Activated T-cell treated with anti-CD3 and anti-CD28 coated beads for 48 hours (primary cell): ENCODE measurements at regions not wholly inside any gene's neighbourhood (a gene's known extent, or its start where the extent isn't known, plus 50 kb on each side); places are given as distances from the start of the nearest gene placed in this dataset.

ENCODE experiments used
- DNase-seq: peaks from one replicate; pipeline ENCODE4 v3.0.0-alpha.2; 2020; ENCODE audit warnings: low read depth

DNA sequence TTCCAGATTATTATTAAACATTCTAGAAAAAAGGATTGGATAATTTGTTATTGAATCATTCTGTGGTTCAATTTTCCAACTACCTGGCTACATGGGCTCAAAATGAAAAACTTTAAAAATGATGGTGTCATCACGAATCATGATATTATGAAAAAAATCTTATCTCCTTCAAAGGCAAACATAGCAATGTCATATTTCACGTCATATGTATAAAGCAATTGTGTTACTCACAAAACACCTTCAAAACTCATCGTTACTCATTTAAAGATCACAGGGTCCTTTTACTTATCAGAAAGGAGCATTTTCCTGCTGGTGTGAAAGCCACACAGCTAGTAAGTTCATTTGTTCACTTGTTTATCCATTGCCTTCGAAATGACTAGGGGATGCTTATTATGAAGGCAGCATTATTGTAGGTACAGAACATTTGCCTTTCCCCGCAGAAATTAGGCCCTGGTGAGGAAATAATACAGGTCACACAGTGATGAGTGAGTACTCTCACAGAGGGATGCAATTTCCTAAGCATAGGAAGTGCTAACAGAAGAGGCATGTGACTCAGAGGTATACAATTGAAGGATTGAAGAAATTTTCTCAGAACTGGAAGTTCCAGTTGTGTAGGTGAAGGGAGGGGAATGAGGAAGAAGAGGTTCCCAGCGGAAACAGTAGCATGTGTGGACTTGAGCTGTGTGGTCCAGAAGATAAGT, 478.7 kb downstream of the INHBA start:
- no peak for DNase-seq

DNA sequence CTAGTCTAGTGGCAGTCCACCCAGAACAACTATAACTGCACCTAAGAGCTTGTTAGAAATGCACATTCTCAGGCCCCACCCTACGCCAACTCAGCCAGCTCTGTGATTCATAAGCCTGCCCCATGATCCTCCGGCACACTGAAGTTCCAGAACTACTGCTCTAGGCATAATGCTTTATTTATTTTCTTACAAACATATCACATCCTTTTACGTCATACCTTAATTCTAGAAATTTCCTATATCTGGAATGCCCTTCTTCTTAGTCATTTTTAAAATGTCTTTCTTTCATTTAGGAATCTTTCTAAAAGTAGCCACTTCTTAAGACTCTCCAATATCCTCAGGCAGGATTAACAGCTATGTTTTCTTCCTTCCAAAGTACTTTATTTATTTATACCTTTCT, 480.1 kb downstream of the INHBA start:
- no peak for DNase-seq

GRCh38 chr7:41220266-41220665, 482.6 kb downstream of the INHBA start:
- no peak for DNase-seq

GRCh38 chr7:41219276-41219675, 483.6 kb downstream of the INHBA start:
- no peak for DNase-seq

GRCh38 chr7:41217306-41217705, 485.6 kb downstream of the INHBA start:
- DNase-seq: no peak

GRCh38 chr7:41207141-41207540, 495.7 kb downstream of the INHBA start:
- no peak for DNase-seq

DNA sequence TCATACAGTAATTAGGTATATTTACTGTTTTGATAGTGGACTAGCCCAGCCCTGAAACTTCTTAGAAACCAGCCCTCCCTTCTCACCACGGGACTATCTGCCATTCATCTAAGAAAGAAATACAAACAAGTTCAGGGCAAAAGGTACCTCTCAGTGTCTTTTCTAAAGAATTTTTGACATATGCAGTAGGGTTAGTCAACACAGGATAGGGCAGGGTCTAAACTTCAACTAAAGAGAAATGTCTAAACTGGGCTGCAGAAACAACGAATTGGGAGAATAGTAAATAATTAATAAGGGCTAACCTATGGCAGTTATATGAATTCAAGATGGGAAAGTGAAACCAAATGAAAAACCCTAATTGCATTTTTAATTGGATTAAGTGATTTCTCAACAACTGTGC, 496.6 kb downstream of the INHBA start:
- no peak for DNase-seq

- no peak for DNase-seq
Observed at GRCh38 chr7:41205600-41205999, 497.3 kb downstream of the INHBA start.

GRCh38 chr7:41203542-41203941, 499.3 kb downstream of the INHBA start:
- no peak for DNase-seq

- no peak for DNase-seq
Observed at GRCh38 chr7:41201021-41201420, 501.9 kb downstream of the INHBA start.

DNA sequence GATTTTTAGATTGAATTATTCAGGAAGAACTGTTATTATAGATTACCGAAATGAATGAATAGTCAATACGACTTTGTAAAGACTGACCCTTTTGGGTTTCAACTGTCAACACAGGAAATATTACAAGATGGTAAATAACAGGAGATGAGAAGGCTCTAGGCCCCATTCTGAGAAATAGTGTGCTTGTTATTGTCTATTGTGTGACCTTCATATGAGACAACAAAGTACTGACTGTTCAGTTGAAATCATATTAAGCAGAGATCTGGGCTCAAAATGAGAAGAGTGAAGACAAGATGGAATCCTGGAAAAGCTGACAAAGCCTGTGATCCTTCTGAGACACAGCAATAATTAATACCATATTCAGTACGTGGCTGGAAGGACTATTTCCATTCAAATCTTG, 503.8 kb downstream of the INHBA start:
- DNase-seq: no peak

DNA sequence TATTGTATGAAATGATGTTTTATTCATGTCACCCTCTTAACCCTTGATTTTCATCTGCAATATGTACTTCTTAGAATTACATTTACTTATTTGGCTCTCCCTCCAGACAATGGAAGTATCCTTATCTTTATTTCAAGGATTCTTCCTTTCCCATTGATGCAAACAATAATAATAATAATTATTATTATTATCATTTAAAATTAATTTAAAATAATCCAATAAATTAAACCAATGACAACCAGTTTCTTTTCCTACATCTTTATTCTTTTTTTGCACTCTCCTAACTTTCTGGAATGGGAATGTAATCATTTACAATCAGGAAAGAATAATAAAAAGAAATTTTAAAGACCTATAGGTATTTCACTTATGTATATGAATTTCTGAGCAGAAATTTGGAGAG, 504.4 kb downstream of the INHBA start:
- no peak for DNase-seq

GRCh38 chr7:41197769-41198168, 505.1 kb downstream of the INHBA start:
- DNase-seq: no peak

DNA sequence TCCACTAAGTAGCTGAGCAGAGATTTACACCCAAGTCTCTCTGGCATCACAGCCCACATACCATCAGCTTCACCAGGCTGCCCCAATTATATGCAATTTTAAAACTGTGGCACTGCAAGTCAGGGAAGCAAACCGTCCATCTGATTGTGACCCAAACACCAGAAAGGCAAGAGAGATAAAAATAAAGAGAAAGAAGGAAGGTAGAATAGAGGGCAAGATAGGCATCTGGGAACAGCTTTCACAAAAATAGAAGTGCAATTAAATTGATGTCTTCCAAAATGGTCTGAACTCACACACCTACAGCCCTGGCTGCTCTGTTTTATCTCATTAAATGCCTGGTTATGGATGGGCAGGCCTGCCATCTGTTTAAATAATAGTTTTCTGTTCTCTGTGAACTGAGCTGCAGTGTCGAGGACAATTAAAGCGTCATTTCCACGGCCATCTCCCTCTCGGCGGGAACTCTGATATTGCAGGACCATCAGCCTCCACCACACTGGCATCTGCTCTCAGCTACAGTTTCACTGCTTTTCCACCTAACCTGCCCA, 509.1 kb downstream of the INHBA start:
- DNase-seq: no peak

GRCh38 chr7:41190581-41190980, 512.3 kb downstream of the INHBA start:
- DNase-seq: no peak

- no peak for DNase-seq
Observed at GRCh38 chr7:41189866-41190265, 513.0 kb downstream of the INHBA start.

- no peak for DNase-seq
Observed at GRCh38 chr7:41188163-41189130, 514.4 kb downstream of the INHBA start.

DNA sequence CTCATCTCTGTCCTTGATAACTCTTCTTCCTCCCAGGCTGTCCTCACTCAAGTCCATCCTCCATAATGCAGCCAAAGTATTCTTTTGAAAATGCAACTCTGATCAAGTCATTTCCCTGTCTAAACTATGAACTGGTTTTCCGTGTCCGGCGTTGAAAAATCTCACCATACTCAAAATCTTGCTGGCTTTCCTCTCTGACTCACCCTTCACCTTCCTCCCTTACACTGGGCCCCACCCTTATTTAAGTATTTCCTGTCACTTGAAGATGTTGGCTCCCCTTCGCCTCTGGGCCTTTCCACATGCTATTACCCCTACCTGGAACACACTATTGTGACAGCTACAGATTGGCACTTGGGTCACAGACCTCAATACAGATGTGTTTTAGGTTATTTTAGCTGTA, 515.6 kb downstream of the INHBA start:
- no peak for DNase-seq

GRCh38 chr7:41185851-41186250, 517.0 kb downstream of the INHBA start:
- no peak for DNase-seq

- DNase-seq: no peak
Observed at GRCh38 chr7:41183741-41184140, 519.1 kb downstream of the INHBA start.

- DNase-seq: no peak
Observed at GRCh38 chr7:41182782-41183181, 520.1 kb downstream of the INHBA start.

DNA sequence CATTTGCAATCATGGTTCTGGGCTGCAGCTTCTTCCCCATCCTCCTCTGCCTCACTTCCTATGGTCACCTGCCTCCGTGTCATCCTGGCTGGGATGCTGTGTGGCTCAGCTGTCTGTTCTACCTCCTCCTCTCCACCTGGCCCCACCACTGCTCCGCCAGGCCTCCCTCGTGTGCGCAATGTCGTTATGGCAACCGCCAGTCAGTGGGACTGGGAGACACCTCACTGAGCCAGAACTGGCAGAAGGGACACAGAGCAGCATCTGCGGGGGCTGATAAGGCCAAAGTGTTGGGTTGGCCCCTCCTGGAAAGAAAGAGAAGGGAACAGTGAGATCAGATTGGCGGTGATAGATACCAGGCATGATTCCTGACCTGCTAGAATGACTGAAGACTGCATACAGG, 527.5 kb downstream of the INHBA start:
- DNase-seq: no peak

DNA sequence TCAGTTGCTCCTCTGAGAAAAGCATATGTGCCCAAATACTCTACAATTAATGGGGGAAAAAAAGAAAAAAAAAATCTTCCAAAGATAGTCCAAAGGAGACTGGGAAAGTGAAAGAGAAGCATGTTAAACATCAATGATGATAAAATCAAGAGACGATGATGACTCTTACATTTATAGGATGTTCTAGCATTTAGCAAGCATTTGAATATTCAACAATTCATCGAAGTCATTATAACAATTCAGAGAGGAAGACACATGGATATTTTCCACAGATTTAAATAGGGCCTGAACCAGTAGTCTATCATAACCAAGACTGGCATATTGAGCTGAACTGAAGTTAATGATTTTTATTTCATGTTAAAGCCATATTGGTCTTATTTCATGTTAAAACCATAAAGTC, 528.4 kb downstream of the INHBA start:
- no peak for DNase-seq
